Anterior cingulate cortex (tissue), 58 donors: ENCODE measurements at regions not wholly inside any gene's neighbourhood (a gene's known extent, or its start where the extent isn't known, plus 50 kb on each side); places are given as distances from the start of the nearest gene placed in this dataset.
"Not testable (repeated sequence)": the region's sequence is repeated elsewhere in the genome, so short reads cannot be mapped to it uniquely, and the experiment has no call there.

ENCODE experiments used
- DNase-seq, 58 donors: peaks; one replicate each; lab custom pipeline; 2025; lab: John Stamatoyannopoulos, UW

- no peak for DNase-seq
Observed at GRCh38 chr7:55299273-55299967, 65.7 kb upstream of the LANCL2 start.

GRCh38 chr7:55303220-55303619 is 61.9 kb upstream of the LANCL2 start:
- no peak for DNase-seq

- DNase-seq = no peak
Observed at GRCh38 chr7:55304018-55304762, 60.9 kb upstream of the LANCL2 start.

DNA sequence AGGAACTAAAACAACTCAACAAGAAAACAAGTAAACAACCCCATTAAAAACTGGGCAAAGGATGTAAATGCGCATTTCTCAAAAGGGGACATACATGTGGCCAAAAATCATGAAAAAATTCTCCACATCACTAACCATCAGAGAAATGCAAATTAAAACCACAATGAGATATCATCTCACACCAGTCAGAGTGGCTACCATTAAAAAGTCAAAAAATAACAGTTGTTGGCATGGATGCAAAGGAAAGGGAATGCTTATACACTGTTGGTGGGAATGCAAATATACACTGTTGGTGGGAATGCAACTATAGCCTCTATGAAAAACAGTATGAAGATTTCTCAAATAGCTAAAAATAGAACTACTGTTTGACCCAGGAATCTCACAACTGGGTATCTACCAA is 60.0 kb upstream of the LANCL2 start:
- DNase-seq = no peak

- no peak for DNase-seq
Observed at GRCh38 chr7:55306331-55306730, 58.8 kb upstream of the LANCL2 start.

DNA sequence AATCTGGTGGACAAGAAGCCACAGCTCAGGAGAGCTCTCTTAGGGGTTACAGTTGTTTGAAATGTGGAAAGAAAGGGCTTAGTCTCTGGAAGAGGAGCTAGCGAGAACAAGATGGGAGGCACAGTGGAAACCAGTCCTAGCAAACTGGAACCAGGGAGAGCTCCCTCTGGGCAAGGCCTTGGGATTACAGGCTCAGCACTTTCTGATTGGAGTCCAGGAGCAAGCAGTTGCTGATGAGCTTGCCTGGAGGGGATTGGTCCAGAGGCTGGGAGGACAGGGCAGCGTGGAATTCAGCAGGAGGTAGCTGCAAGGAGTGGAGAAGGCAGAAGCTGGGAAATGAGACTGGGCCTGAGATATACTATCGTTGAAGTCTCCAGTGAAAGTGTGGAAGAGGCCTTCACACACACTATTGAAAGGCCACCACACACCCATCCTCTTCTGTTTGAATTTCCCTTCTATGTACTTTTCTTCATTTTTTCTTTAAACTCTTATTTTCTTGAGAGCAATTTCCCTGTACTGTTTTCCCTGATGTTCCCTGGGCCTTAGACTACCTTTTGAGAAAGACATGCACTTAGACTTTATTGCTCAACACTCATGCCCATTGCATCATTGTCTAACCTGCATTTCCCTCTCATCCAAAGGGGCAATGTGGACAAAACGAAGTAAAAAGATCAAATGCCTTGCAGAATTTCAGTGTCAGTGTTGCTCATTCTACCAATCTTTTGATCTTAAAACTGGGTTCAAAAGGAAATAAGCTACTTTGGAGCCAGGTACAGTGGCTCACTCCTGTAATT is 57.8 kb upstream of the LANCL2 start:
- DNase-seq = no peak

DNA sequence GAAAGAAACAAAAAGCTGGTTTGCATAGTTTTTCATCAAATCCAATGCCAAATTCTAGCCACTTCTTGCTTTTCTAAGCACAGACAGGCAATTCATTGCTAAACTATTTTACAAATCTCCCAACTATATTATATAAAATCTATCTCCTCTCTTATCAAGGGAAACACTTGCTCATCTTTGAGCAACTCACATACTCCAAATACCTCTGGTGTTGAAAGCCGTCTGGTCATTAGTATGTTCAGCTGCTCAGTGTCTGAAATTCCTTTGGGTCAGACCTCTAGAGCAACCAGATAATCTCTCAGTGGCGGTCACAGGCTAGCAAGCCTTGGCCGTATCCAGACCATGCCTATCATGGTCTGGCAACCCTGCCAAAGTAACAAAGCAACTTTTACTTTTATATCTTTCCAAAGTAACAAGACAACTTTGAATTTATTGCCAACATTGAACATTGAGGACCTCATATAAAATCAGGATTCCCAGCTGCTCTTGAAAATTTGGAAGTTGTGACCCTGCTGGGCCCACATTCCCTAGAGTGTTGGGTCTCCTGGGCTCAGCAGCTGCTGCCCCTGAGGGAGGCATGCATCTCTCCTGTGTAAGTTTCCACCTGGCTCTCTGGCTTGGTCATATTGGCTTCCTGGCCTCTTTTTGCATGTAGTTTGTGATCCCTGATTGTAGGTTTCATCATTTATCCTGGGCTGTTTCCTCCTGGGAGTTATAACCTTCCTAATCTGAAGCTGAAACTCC is 56.8 kb upstream of the LANCL2 start:
- no peak for DNase-seq

DNA sequence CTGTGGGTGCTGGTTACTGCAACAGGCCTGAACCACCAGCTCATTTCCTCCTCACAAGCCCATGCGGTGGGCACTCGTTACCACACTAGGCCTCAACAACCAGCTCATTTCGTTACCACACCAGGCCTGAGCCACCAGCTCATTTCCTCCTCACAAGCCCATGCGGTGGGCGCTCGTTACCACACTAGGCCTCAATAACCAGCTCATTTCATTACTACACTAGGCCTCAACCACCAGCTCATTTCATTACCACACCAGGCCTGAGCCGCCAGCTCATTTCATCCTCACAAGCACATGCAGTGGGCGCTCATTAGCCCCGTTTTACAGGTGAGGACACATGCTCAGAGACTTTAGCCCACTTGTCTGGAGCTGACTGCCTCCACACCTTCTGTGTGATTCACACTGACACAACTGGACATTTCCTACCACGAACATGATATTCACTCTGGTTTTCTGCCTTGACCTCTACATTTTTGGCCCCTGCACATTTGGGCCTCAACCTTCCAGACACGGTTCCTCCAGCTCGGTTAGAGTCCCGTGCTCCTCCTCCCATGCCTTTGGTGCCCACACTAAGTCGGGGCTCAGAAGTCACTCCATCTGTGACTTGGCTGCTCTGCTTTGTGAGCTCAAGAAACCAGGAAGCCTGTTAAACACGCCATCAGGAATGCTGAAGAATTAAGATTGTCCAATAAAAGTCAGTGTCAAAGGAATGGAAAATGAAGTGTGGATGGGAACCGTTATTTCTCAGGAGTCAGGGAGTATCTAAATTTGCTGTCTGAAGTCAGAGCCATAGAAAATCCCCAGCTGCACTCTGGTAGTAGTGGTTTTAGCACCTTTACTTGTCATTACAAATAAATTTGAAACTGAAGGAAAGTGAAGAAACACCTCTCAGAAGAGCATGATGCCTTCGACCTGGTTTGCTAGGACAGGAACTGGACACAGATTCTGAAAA is 55.8 kb upstream of the LANCL2 start:
- DNase-seq = no peak

DNA sequence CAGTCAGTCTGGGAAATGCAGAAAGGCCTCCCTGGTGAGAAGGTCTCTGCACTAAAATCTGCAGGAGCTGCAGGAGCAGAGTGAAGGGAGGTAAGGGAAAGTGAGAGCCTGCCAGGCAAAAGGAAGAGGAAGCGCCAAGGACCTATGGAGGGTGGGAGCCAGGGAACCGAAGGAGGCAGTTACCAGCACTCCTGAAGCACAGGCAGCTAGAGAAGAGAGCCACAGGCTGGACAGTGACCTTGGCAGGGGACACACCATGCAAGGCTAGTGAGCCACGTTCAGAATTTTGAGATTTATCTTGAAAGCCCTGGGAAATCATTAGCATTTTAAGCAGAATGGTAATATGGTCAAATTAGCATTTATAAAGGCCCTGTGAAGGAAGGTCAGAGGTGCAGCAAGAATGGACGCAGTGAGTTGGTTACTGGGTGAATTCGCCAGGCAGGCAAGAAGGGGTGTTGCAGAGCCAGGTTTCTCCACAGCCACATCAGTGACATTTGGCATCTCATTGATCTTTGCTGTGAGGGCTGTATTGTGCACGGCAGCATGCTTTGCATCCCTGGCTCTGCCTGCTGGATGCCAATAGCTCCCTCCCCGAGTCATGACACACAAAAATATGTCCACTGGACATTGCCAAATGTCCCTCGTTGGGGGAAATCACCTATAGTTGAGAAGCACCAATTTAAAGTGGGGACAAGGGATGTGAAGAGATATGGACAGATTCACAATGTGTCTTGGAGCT is 54.7 kb upstream of the LANCL2 start:
- no peak for DNase-seq

DNA sequence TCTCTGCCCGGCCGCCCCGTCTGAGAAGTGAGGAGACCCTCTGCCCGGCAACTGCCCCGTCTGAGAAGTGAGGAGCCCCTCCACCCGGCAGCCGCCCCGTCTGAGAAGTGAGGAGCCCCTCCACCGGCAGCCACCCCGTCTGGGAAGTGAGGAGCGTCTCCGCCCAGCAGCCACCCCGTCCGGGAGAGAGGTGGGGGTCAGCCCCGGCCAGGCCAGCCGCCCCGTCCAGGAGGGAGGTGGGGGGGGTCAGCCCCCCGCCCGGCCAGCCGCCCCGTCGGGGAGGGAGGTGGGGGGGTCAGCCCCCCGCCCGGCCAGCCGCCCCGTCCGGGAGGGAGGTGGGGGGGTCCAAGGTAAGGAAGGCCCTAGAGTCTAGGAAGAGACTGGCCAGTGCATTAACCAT is 53.2 kb upstream of the LANCL2 start:
- DNase-seq = not testable (repeated sequence)

- not testable (repeated sequence) for DNase-seq
Observed at GRCh38 chr7:55313671-55314070, 51.5 kb upstream of the LANCL2 start.

DNA sequence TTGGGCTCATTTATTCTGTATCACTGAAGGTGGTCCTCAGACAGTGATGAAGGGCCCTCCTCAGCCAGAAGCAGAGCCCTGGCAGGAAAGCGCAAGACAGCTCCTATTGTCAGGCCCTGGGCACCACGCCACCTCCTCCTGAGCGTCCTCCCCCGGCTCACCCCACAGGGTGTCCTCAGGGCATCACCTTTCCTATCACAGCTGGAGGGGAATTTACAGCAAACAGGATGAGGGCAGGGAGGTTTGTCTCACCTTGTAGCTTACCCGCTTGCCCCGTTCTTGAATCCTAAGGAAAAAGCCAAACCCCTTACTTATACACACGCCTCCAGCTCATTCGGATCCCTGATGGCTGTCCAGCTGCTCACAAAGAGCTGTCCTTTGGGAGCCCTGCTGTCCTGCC is 50.2 kb upstream of the LANCL2 start:
- DNase-seq = no peak
